ENCODE measurements at regions not wholly inside any gene's neighbourhood (a gene's known extent, or its start where the extent isn't known, plus 50 kb on each side); places are given as distances from the start of the nearest gene placed in this dataset.

GRCh38 chr7:38127216-38128207 is 50.5 kb upstream of the STARD3NL start:
- in situ Hi-C loops (cut with MboI; ENCODE audit: low pct_ligation_motif_present in 1 of 4, low pct_unique_long_range_greater_than_20kb in 1 of 4, low sequenced_read_pairs in 3 of 4) = no loop called here
- intact Hi-C loops (cut with DNase I; ENCODE audit: low total_unique reads) = no loop called here
- Histone ChIP-seq H3K9me3 (no peaks in the 10 kb centered on the region), H3K27ac (no peak overlapping the region), H3K4me3 (no peak overlapping the region), H3K27me3 (no peaks in the 10 kb centered on the region), H3K36me3 (no peaks in the 10 kb centered on the region), H3K4me1 (no peaks in the 10 kb centered on the region)
- TF ChIP-seq POLR2A (IDR thresholded peaks at IDR 0.05) = no peak
- TF ChIP-seq, protein P1, sequence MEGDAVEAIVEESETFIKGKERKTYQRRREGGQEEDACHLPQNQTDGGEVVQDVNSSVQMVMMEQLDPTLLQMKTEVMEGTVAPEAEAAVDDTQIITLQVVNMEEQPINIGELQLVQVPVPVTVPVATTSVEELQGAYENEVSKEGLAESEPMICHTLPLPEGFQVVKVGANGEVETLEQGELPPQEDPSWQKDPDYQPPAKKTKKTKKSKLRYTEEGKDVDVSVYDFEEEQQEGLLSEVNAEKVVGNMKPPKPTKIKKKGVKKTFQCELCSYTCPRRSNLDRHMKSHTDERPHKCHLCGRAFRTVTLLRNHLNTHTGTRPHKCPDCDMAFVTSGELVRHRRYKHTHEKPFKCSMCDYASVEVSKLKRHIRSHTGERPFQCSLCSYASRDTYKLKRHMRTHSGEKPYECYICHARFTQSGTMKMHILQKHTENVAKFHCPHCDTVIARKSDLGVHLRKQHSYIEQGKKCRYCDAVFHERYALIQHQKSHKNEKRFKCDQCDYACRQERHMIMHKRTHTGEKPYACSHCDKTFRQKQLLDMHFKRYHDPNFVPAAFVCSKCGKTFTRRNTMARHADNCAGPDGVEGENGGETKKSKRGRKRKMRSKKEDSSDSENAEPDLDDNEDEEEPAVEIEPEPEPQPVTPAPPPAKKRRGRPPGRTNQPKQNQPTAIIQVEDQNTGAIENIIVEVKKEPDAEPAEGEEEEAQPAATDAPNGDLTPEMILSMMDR (IDR thresholded peaks at IDR 0.05) = no peak
- no peak for TF ChIP-seq POLR2AphosphoS5 (IDR thresholded peaks at IDR 0.05)
- no peak for TF ChIP-seq EP300 (IDR thresholded peaks at IDR 0.05; ENCODE audit: low read depth)
- 62 to 73% methylated on average over 4 to 7 of the region's 7 CpGs for WGBS, 2 donors (ENCODE audit: low coverage in 1 of 2)
- DNase-seq = no peak
